ENCODE measurements at regions not wholly inside any gene's neighbourhood (a gene's known extent, or its start where the extent isn't known, plus 50 kb on each side); places are given as distances from the start of the nearest gene placed in this dataset.
A peak's percentile ranks its signal among the peaks of the same experiment; 100 is the strongest.

GRCh38 chr5:2508514-2508913 is 243.0 kb downstream of the IRX2 start:
- H3K27me3 ChIP-seq, result peaks cover 4% of the 10 kb centered on the region
- H3K36me3 ChIP-seq, result no peaks in the 10 kb centered on the region
- H3K4me1 ChIP-seq, result no peaks in the 10 kb centered on the region
- WGBS, result 93% methylated on average over 12 of the region's 12 CpGs
- DNase-seq (ENCODE audit: low spot score in 2 of 2), result peak in 1 of 2 donors; percentile 80
- H3K4me3 ChIP-seq, result no peak overlapping the region
- TF ChIP-seq, protein P1, sequence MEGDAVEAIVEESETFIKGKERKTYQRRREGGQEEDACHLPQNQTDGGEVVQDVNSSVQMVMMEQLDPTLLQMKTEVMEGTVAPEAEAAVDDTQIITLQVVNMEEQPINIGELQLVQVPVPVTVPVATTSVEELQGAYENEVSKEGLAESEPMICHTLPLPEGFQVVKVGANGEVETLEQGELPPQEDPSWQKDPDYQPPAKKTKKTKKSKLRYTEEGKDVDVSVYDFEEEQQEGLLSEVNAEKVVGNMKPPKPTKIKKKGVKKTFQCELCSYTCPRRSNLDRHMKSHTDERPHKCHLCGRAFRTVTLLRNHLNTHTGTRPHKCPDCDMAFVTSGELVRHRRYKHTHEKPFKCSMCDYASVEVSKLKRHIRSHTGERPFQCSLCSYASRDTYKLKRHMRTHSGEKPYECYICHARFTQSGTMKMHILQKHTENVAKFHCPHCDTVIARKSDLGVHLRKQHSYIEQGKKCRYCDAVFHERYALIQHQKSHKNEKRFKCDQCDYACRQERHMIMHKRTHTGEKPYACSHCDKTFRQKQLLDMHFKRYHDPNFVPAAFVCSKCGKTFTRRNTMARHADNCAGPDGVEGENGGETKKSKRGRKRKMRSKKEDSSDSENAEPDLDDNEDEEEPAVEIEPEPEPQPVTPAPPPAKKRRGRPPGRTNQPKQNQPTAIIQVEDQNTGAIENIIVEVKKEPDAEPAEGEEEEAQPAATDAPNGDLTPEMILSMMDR (IDR thresholded peaks at IDR 0.05), result no peak
- H3K9me3 ChIP-seq, result peaks cover 6% of the 10 kb centered on the region
- no peak overlapping the region for H3K27ac ChIP-seq

- no peaks in the 10 kb centered on the region for H3K36me3 ChIP-seq
Measured at GRCh38 chr5:2507611-2508010, 243.9 kb downstream of the IRX2 start.

DNA sequence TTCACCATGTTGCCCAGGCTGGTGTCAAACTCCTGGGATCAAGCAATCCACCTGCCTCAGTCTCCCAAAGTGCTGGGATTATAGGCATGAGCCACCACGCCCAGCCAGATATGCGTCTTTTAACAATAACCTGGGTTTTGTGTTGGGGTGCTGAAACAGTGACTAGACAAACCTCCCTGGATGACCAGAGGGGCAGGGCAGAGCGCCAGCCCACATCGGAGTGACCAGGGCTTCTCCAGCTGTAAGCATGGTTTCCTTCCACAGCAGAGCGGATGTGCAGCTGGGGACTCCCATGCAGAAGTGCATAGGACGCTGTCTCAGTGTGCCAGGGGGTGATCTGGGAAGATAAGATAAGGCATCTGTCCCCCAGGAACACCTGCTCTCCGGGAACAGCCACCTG is 244.9 kb downstream of the IRX2 start:
- no peaks in the 10 kb centered on the region for H3K36me3 ChIP-seq
- peaks cover 6% of the 10 kb centered on the region for H3K9me3 ChIP-seq
- H3K4me3 ChIP-seq, result no peak overlapping the region
- DNase-seq (ENCODE audit: low spot score in 2 of 2), result peak in 1 of 2 donors; percentile 44
- no peaks in the 10 kb centered on the region for H3K4me1 ChIP-seq
- H3K27ac ChIP-seq, result no peak overlapping the region
- H3K27me3 ChIP-seq, result peaks cover 4% of the 10 kb centered on the region
- TF ChIP-seq POLR2AphosphoS5 (IDR thresholded peaks at IDR 0.05), result no peak
- TF ChIP-seq, protein P1 (IDR thresholded peaks at IDR 0.05), result no peak
- no peak for TF ChIP-seq POLR2A (IDR thresholded peaks at IDR 0.05)
- TF ChIP-seq EP300 (IDR thresholded peaks at IDR 0.05), result no peak
- WGBS, result 61% methylated on average over 5 of the region's 7 CpGs

More at GRCh38 chr5:2507611-2508010, 243.9 kb downstream of the IRX2 start:
- DNase-seq (ENCODE audit: low spot score in 2 of 2), result no peak
- Histone ChIP-seq H3K4me1 (no peaks in the 10 kb centered on the region), H3K4me3 (no peak overlapping the region), H3K27me3 (peaks cover 4% of the 10 kb centered on the region), H3K9me3 (peaks cover 6% of the 10 kb centered on the region), H3K27ac (no peak overlapping the region)
- WGBS, result 91% methylated on average over 5 of the region's 5 CpGs
- TF ChIP-seq EP300 (IDR thresholded peaks at IDR 0.05) (no peak), POLR2A (IDR thresholded peaks at IDR 0.05) (no peak), POLR2AphosphoS5 (IDR thresholded peaks at IDR 0.05) (no peak)
- TF ChIP-seq, protein P1 (IDR thresholded peaks at IDR 0.05), result no peak

GRCh38 chr5:2505217-2505616 is 246.3 kb downstream of the IRX2 start:
- H3K4me1 ChIP-seq, result no peaks in the 10 kb centered on the region
- peaks cover 4% of the 10 kb centered on the region for H3K27me3 ChIP-seq
- TF ChIP-seq EP300 (IDR thresholded peaks at IDR 0.05), result no peak
- TF ChIP-seq POLR2A (IDR thresholded peaks at IDR 0.05), result no peak
- TF ChIP-seq POLR2AphosphoS5 (IDR thresholded peaks at IDR 0.05), result no peak
- TF ChIP-seq, protein P1 (IDR thresholded peaks at IDR 0.05), result no peak
- WGBS, result 75% methylated on average over 10 of the region's 10 CpGs
- no peak overlapping the region for H3K4me3 ChIP-seq
- peak in 1 of 2 donors; percentile 64 for DNase-seq (ENCODE audit: low spot score in 2 of 2)
- H3K9me3 ChIP-seq, result peaks cover 10% of the 10 kb centered on the region
- H3K27ac ChIP-seq, result no peak overlapping the region
- no peaks in the 10 kb centered on the region for H3K36me3 ChIP-seq

DNA sequence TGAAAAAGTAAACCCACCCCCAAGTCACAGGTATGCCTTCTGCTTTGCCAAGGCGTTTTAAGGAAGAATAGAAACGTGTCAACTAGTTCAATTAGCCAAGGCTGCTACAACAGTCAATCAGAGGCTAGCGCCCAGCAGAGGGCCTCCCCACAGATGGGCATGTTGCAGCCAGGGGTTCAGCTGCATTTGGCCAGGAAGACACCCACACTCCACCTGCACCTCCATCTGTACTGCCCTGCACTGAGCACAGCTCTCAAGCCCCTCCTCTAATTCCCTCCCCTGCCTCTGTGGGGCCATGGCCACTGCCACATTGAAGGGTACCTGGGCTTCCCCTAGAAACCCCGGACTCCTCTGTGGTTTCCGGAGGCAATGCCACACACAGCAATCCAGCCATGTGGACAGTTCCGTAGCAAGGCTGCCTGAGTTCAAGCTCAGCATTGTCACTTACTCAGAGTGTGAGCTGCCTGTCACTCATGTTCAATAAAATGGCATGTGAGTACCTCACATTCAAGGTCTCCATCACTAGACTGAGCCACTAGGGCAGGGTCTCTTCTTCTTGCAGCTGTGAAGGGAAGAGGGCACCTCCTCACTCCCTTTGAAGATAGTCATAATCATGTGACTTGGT is 248.4 kb downstream of the IRX2 start:
- TF ChIP-seq, protein P1 (IDR thresholded peaks at IDR 0.05), result no peak
- TF ChIP-seq POLR2A (IDR thresholded peaks at IDR 0.05) (no peak), POLR2AphosphoS5 (IDR thresholded peaks at IDR 0.05) (no peak), EP300 (IDR thresholded peaks at IDR 0.05) (no peak)
- no peaks in the 10 kb centered on the region for H3K4me1 ChIP-seq
- no peak overlapping the region for H3K4me3 ChIP-seq
- peaks cover 10% of the 10 kb centered on the region for H3K9me3 ChIP-seq
- H3K27ac ChIP-seq, result no peak overlapping the region
- H3K27me3 ChIP-seq, result peaks cover 4% of the 10 kb centered on the region
- no peak for DNase-seq (ENCODE audit: low spot score in 2 of 2)
- no peaks in the 10 kb centered on the region for H3K36me3 ChIP-seq
- 69% methylated on average over 5 of the region's 6 CpGs for WGBS

All from suprapubic skin (tissue), 4 donors.